Body of pancreas (tissue), 4 donors: ENCODE measurements at regions not wholly inside any gene's neighbourhood (a gene's known extent, or its start where the extent isn't known, plus 50 kb on each side); places are given as distances from the start of the nearest gene placed in this dataset.

Source experiments
- CTCF ChIP-seq, 7 experiments: fragments of 450-650 bp in 4 of 7; fragments of 200-600 bp in 3 of 7; sonication (generic) in 3 of 7; IDR thresholded peaks; one replicate each; pipeline ENCODE4 v1.5.1; 2016 to 2019; ENCODE audit warnings: antibody characterized with exemption in 7 of 7
- POLR2A ChIP-seq, 3 donors: fragments of 450-650 bp; IDR thresholded peaks; one replicate each; pipeline ENCODE4 v1.6.1; 2016; ENCODE audit warnings: antibody characterized with exemption in 3 of 3, mild to moderate bottlenecking in 2 of 3

- no peak for TF ChIP-seq POLR2A (IDR thresholded peaks at IDR 0.05)
- no peak for TF ChIP-seq CTCF (IDR thresholded peaks at IDR 0.05)
Measured at GRCh38 chr6:56816370-56816769, 138.5 kb upstream of the BEND6 start.
